SK-N-MC (cell line): ENCODE measurements at regions not wholly inside any gene's neighbourhood (a gene's known extent, or its start where the extent isn't known, plus 50 kb on each side); places are given as distances from the start of the nearest gene placed in this dataset.

Source experiments
- EZH2 ChIP-seq: fragments of 200-600 bp; sonication (generic); IDR thresholded peaks from one replicate; pipeline ENCODE4 v1.6.1; 2017; ENCODE audit warnings: antibody characterized with exemption
- FOXP2 ChIP-seq: optimal IDR thresholded peaks from 2 replicates; pipeline ENCODE3; 2011; ENCODE audit warnings: mild to moderate bottlenecking, moderate library complexity; ENCODE audit not compliant: insufficient read depth; ENCODE audit errors: extremely low read length, control extremely low read depth
- POLR2AphosphoS5 ChIP-seq: IDR thresholded peaks from 2 replicates; pipeline ENCODE4 v1.6.1; 2012; ENCODE audit warnings: mild to moderate bottlenecking, low read depth, low read length, borderline replicate concordance

GRCh38 chr12:3409662-3410061 is 81.3 kb upstream of the PRMT8 start:
- TF ChIP-seq POLR2AphosphoS5 (no peak), EZH2 (no peak), FOXP2 (no peak)
